ENCODE measurements at regions not wholly inside any gene's neighbourhood (a gene's known extent, or its start where the extent isn't known, plus 50 kb on each side); places are given as distances from the start of the nearest gene placed in this dataset.
"Not testable (repeated sequence)": the region's sequence is repeated elsewhere in the genome, so short reads cannot be mapped to it uniquely, and the experiment has no call there.

GRCh38 chr5:100697970-100698369 lies 162.8 kb downstream of the FAM174A start:
- no peak for DNase-seq

DNA sequence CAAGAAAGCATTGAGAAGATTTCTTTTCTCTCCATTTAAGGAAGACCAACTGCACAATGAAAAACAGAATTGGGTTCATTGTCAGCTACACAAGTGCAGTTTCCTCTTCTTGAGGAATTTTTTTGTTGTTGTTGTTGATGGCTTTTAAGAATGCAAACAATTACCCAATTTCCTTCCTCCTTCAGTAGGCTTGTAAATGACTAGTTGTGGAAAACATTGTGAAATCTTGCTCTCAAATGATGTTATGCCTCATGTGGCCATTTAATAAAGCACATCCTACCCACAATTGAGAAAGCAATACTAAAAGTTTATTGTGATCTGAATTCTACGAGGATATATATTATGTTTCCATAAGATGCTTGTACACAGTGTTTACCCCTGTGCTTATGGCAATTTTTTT lies 171.6 kb downstream of the FAM174A start:
- DNase-seq: peak; percentile 32

- no peak for DNase-seq
Observed at GRCh38 chr5:100708645-100709171, 173.5 kb downstream of the FAM174A start.

DNA sequence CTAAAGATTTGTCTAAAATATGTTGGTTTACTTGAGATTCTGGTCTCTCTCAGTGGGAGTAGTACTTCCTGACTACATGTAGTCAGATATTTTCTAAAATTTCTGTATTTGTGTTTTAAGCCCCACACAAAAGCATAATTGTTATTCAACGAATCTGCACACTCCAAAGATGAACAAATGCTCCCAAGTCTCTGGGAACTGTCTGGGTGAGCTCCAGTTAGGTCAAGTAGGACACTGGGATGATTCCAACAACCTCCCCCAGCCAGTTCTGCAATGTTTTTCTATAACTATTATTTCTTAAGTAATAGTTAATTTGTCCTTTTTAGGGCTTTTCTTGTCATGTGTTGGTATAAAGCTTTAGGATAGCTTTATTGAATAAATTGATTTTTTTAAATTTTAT lies 174.6 kb downstream of the FAM174A start:
- DNase-seq: no peak

DNA sequence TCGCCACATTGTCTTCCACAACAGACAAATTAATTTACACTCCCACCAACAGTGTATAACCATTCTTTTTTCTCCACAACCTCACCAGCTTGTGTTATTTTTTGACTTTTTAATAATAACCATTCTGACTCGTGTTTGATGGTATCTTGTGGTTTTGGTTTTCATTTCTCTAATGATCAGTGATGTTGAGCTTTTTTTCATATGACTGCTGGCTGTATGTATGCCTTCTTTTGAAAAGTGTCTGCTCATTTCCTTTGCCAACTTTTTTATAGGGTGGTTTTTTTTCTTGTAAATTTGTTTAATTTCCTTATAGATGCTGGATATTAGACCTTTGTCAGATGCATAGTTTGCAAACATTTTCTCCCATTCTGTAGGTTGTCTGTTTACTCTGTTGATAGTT lies 179.6 kb downstream of the FAM174A start:
- not testable (repeated sequence) for DNase-seq

DNA sequence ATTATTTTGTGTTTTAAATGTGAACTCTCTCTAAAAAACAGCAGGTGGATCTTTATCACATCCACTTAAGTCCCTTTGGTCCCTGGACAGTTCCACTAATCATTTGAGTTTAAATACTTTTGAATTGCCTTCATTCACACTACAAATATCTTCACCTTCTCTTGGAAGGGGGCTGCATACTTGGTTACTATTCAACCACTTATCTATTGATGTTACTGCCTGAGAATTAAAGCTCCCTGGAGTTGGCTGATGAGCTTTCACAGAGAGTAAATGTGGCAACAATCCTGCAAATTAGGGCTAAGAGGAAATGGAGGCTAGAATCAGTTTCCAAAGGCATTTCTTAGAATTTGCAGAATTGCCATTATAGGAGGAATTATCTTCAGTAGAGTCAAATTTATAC lies 180.4 kb downstream of the ST8SIA4 start:
- no peak for DNase-seq

- DNase-seq: no peak
Observed at GRCh38 chr5:100723229-100723628, 179.9 kb downstream of the ST8SIA4 start.

DNA sequence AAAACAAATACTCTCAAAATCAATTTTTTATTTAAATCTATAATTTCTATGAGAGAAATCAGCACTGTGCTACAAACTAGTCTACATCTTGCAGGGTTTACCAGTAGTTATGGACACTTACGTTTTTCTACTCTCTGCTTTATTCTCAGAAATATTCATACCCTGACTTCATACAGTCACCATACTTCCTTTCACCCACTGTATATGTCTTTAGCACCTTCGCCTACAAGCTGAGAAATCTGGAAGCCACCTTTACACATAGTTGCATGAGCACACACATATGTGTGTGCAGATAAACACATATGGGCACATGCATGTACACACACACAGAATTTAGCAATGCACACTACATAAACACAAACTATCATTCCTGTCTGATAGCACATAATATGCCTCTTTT lies 177.0 kb downstream of the ST8SIA4 start:
- no peak for DNase-seq

GRCh38 chr5:100731768-100732167 lies 171.3 kb downstream of the ST8SIA4 start:
- DNase-seq: no peak

GRCh38 chr5:100746730-100747129 lies 156.4 kb downstream of the ST8SIA4 start:
- no peak for DNase-seq

DNA sequence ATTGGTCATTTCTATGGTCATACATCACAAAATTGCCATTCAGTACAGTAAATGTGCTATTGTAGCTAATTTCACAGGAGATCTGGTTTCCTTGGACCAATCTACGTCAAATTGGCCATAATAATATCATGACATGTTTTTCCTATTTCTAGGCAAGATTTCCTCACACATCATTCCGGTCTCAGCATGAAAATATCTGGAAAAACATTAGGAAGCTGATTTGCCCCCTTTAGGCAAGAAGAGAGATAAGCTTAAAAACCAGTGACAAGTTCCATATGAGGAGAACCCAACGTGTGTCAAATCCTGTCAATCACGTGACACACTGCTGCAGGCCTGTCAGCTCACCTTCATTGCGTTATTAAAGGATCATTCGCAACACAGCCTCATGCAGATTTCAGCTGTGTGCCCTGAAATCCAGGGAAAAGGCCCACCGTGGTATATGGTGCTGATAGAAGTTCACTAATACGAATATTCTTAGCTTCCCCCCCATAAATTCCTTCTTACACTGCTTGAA lies 153.3 kb downstream of the ST8SIA4 start:
- no peak for DNase-seq

- no peak for DNase-seq
Observed at GRCh38 chr5:100755435-100755834, 147.6 kb downstream of the ST8SIA4 start.
